NT2/D1 (cell line): ENCODE measurements at regions not wholly inside any gene's neighbourhood (a gene's known extent, or its start where the extent isn't known, plus 50 kb on each side); places are given as distances from the start of the nearest gene placed in this dataset.

Experiments
- SUZ12 ChIP-seq: IDR thresholded peaks from 2 replicates; pipeline ENCODE4 v1.6.1; 2011; ENCODE audit not compliant: insufficient read length, insufficient read depth; ENCODE audit errors: extremely low read depth
- ZNF274 ChIP-seq: IDR thresholded peaks from 2 replicates; pipeline ENCODE4 v1.6.1; 2011; ENCODE audit warnings: mild to moderate bottlenecking, low read depth, low read length

GRCh38 chr6:33856655-33857054, 52.9 kb upstream of the MLN start:
- TF ChIP-seq ZNF274: no peak
- TF ChIP-seq SUZ12: no peak
